SJSA1 (cell line): ENCODE measurements at regions not wholly inside any gene's neighbourhood (a gene's known extent, or its start where the extent isn't known, plus 50 kb on each side); places are given as distances from the start of the nearest gene placed in this dataset.

Source experiments
- DNase-seq, 2 experiments: peaks; one replicate each; pipeline ENCODE4 v3.0.0-alpha.2; 2015 to 2020; ENCODE audit warnings: low spot score in 2 of 2, low read depth in 1 of 2
- H3K27ac ChIP-seq: fragments of 250-450 bp; sonication (Bioruptor Pico); 2 replicates; pipeline ENCODE4 v1.5.1; 2020; ENCODE audit warnings: mild to moderate bottlenecking, moderate library complexity
- H3K27me3 ChIP-seq: fragments of 250-450 bp; sonication (Bioruptor Pico); replicated peaks from 2 replicates; pipeline ENCODE4 v1.5.1; 2020; ENCODE audit warnings: mild to moderate bottlenecking, moderate library complexity
- H3K36me3 ChIP-seq: fragments of 250-450 bp; sonication (Bioruptor Pico); 2 replicates; pipeline ENCODE4 v1.5.1; 2020; ENCODE audit warnings: mild to moderate bottlenecking
- H3K4me1 ChIP-seq: fragments of 250-450 bp; sonication (Bioruptor Pico); replicated peaks from 2 replicates; pipeline ENCODE4 v1.6.1; 2021; ENCODE audit warnings: mild to moderate bottlenecking
- H3K4me3 ChIP-seq: fragments of 250-450 bp; sonication (Bioruptor Pico); 2 replicates; pipeline ENCODE4 v1.5.1; 2020; ENCODE audit warnings: mild to moderate bottlenecking
- H3K9me3 ChIP-seq: fragments of 250-450 bp; sonication (Bioruptor Pico); replicated peaks from 2 replicates; pipeline ENCODE4 v1.5.1; 2020; ENCODE audit warnings: mild to moderate bottlenecking

- H3K27ac ChIP-seq: no peak overlapping the region
- no peaks in the 10 kb centered on the region for H3K36me3 ChIP-seq
- H3K4me1 ChIP-seq: no peaks in the 10 kb centered on the region
- peaks cover 2% of the 10 kb centered on the region for H3K9me3 ChIP-seq
- no peak for DNase-seq
- no peaks in the 10 kb centered on the region for H3K27me3 ChIP-seq
- H3K4me3 ChIP-seq: no peak overlapping the region
These were observed 192.9 kb upstream of the ALG10B start for GRCh38 chr12:38123566-38124246.

- DNase-seq: no peak
- Histone ChIP-seq H3K27me3 (no peaks in the 10 kb centered on the region), H3K4me1 (no peaks in the 10 kb centered on the region), H3K27ac (no peak overlapping the region), H3K36me3 (no peaks in the 10 kb centered on the region), H3K4me3 (no peak overlapping the region), H3K9me3 (no peaks in the 10 kb centered on the region)
These were observed 192.1 kb upstream of the ALG10B start for GRCh38 chr12:38124247-38125012.

- no peak for DNase-seq
- H3K9me3 ChIP-seq: no peaks in the 10 kb centered on the region
- no peaks in the 10 kb centered on the region for H3K36me3 ChIP-seq
- H3K27ac ChIP-seq: no peak overlapping the region
- no peaks in the 10 kb centered on the region for H3K4me1 ChIP-seq
- H3K4me3 ChIP-seq: no peak overlapping the region
- no peaks in the 10 kb centered on the region for H3K27me3 ChIP-seq
These were observed 184.4 kb upstream of the ALG10B start for GRCh38 chr12:38132139-38132538.

- Histone ChIP-seq H3K27ac (no peak overlapping the region), H3K4me1 (no peaks in the 10 kb centered on the region), H3K36me3 (no peaks in the 10 kb centered on the region), H3K4me3 (no peak overlapping the region), H3K9me3 (no peaks in the 10 kb centered on the region), H3K27me3 (no peaks in the 10 kb centered on the region)
- no peak for DNase-seq
These were observed 179.3 kb upstream of the ALG10B start for GRCh38 chr12:38137287-38137686.

- H3K4me3 ChIP-seq: no peak overlapping the region
- no peaks in the 10 kb centered on the region for H3K4me1 ChIP-seq
- peak in 1 of 2 experiments; percentile 30 for DNase-seq
These were observed 178.9 kb upstream of the ALG10B start for GRCh38 chr12:38137716-38138115.

GRCh38 chr12:38138225-38139221 is 178.1 kb upstream of the ALG10B start:
- Histone ChIP-seq H3K27me3 (no peaks in the 10 kb centered on the region), H3K4me3 (peak overlapping the region; percentile 15; the same call in 1 of the 2 replicates), H3K27ac (no peak overlapping the region), H3K9me3 (no peaks in the 10 kb centered on the region), H3K4me1 (no peaks in the 10 kb centered on the region), H3K36me3 (no peaks in the 10 kb centered on the region)
- DNase-seq: peak; percentile 43 to 64

More at GRCh38 chr12:38137716-38138115, 178.9 kb upstream of the ALG10B start:
- Histone ChIP-seq H3K36me3 (no peaks in the 10 kb centered on the region), H3K9me3 (no peaks in the 10 kb centered on the region), H3K27me3 (no peaks in the 10 kb centered on the region), H3K27ac (no peak overlapping the region)

GRCh38 chr12:38139456-38139855 is 177.1 kb upstream of the ALG10B start:
- Histone ChIP-seq H3K4me3 (no peak overlapping the region), H3K4me1 (no peaks in the 10 kb centered on the region), H3K27me3 (no peaks in the 10 kb centered on the region), H3K27ac (no peak overlapping the region), H3K9me3 (no peaks in the 10 kb centered on the region), H3K36me3 (no peaks in the 10 kb centered on the region)
- DNase-seq: no peak

GRCh38 chr12:38141239-38141638 is 175.3 kb upstream of the ALG10B start:
- Histone ChIP-seq H3K9me3 (no peaks in the 10 kb centered on the region), H3K27ac (no peak overlapping the region), H3K27me3 (no peaks in the 10 kb centered on the region), H3K4me3 (no peak overlapping the region), H3K36me3 (no peaks in the 10 kb centered on the region), H3K4me1 (no peaks in the 10 kb centered on the region)
- DNase-seq: no peak

GRCh38 chr12:38141861-38142260 is 174.7 kb upstream of the ALG10B start:
- Histone ChIP-seq H3K4me3 (no peak overlapping the region), H3K9me3 (no peaks in the 10 kb centered on the region), H3K4me1 (no peaks in the 10 kb centered on the region), H3K27me3 (no peaks in the 10 kb centered on the region), H3K36me3 (no peaks in the 10 kb centered on the region), H3K27ac (no peak overlapping the region)
- no peak for DNase-seq

GRCh38 chr12:38142974-38143373 is 173.6 kb upstream of the ALG10B start:
- Histone ChIP-seq H3K27me3 (no peaks in the 10 kb centered on the region), H3K4me3 (no peak overlapping the region), H3K9me3 (no peaks in the 10 kb centered on the region), H3K4me1 (no peaks in the 10 kb centered on the region), H3K27ac (no peak overlapping the region), H3K36me3 (no peaks in the 10 kb centered on the region)
- DNase-seq: no peak

GRCh38 chr12:38144049-38144448 is 172.5 kb upstream of the ALG10B start:
- no peaks in the 10 kb centered on the region for H3K4me1 ChIP-seq
- no peak overlapping the region for H3K27ac ChIP-seq
- no peaks in the 10 kb centered on the region for H3K27me3 ChIP-seq
- no peak for DNase-seq
- H3K9me3 ChIP-seq: no peaks in the 10 kb centered on the region
- H3K4me3 ChIP-seq: no peak overlapping the region
- no peaks in the 10 kb centered on the region for H3K36me3 ChIP-seq

GRCh38 chr12:38144601-38145436 is 171.8 kb upstream of the ALG10B start:
- Histone ChIP-seq H3K27me3 (no peaks in the 10 kb centered on the region), H3K36me3 (no peaks in the 10 kb centered on the region), H3K4me1 (no peaks in the 10 kb centered on the region), H3K9me3 (no peaks in the 10 kb centered on the region), H3K4me3 (no peak overlapping the region), H3K27ac (no peak overlapping the region)
- no peak for DNase-seq
